DMS153 (cell line): ENCODE measurements at regions not wholly inside any gene's neighbourhood (a gene's known extent, or its start where the extent isn't known, plus 50 kb on each side); places are given as distances from the start of the nearest gene placed in this dataset.
"Not testable (repeated sequence)": the region's sequence is repeated elsewhere in the genome, so short reads cannot be mapped to it uniquely, and the experiment has no call there.

Experiments
- DNase-seq: peaks from one replicate; lab custom pipeline; 2025; lab: John Stamatoyannopoulos, UW

DNA sequence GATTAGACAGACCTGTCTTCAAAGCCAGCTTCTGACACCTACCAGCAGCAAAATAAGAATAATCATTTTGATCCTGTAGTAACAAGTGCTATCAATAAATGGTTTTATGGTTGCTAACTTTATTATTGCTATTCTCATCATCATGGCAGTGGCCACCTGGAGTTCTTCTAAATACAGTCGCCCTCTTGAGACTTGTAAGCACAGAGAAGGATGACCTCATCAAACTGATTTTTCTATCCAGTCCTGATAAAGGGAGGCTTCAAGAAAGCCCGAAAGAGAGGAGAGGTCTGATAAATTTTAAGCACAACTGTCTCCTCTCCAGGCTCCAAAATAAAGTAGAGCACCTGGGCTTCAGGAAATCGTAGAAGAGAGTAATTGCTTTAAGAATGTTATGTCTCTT lies 286.4 kb downstream of the USP46 start:
- no peak for DNase-seq

- no peak for DNase-seq
Measured at GRCh38 chr4:52373650-52374049, 285.5 kb downstream of the USP46 start.

DNA sequence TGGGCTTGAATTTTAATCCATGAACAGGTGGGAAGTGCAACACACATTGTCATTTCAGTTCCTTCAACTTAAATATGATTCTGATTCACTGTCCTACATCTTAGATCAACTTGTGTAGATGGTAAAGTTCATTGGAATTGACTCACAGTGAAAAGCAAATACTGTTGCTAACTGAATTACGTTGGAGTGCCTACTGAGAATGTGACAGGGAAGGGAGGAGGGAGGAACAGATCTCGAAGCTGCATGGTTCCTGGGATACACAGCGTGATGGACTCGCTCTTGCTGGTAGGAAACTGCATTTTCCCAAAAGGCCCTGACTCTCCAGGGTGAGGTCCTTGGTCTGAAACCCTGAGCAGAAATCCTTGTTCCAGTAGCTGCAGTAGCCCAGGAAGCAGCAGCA lies 284.2 kb downstream of the USP46 start:
- no peak for DNase-seq

GRCh38 chr4:52376132-52376704 lies 282.9 kb downstream of the USP46 start:
- DNase-seq, result no peak

- DNase-seq, result no peak
Measured at GRCh38 chr4:52377563-52377962, 281.5 kb downstream of the USP46 start.

- DNase-seq, result no peak
Measured at GRCh38 chr4:52407545-52407944, 251.6 kb downstream of the USP46 start.

DNA sequence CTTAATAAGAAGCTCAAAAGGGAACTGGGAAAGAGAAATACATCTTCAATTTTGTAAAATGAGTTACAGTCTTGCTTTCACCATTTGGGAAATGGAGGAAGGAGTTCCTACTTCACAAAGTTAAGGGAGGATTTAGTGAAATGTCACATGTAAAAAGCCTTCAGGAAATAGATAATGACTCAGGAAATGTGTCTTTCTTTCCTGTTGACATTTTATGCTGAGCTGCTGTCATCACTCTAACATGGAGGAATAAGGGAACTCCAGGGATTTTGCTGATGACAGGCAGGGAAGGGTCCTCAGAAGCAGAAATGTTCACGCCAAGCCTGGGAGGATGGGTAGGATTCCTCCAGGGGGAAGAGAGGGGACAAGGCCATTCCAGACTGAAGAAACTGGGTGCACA lies 251.1 kb downstream of the USP46 start:
- DNase-seq, result no peak

DNA sequence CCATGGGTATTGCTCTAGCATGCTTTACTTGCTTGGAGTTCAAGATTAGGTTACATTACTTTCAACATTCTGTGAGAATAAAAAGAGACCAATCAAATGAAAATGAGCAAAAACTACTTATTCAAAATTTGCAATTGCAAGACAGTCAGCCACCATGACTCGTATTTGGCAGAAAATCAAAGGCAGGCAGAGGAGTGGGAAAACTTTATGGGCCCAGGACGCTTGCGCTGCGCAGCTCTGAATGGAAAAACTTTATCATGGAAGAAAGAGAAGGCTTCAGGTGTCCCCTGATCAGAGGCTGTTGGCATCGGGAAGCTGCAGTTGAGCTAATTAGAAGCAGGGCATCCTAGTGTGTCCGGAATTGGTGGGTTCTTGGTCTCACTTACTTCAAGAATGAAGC lies 250.6 kb downstream of the USP46 start:
- DNase-seq, result no peak

DNA sequence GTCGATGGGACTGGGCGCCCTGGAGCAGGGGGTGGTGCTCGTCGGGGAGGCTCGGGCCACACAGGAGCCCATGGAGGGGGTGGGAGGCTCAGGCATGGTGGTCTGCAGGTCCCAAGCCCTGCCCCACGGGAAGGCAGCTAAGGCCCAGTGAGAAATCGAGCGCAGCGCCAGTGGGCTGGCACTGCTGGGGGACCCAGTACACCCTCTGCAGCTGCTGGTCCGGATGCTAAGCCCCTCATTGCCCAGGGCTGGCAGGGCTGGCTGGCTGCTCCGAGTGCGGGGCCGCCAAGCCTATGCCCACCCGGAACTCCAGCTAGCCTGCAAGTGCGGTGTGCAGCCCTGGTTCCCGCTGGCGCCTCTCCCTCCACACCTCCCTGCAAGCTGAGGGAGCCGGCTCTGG lies 249.3 kb downstream of the USP46 start:
- not testable (repeated sequence) for DNase-seq

DNA sequence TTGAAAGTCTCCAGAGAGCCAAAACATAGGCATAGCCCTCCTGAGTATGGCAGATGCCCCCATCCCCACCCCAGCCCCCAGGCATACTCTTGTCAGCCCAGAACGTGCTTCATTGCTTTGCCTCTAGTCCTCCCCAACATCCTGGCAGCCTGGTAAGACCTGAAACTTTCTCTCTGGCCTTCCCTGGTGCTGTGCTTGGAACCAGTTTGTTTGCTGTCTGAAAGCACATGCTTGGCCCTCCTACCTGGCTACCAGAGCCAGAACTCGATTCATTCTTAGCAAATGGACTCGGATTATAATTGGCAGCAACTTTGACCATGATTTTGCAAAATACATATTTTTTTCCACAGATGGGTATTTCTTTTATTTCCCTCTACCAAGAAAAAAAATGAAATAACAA lies 248.1 kb downstream of the USP46 start:
- no peak for DNase-seq

DNA sequence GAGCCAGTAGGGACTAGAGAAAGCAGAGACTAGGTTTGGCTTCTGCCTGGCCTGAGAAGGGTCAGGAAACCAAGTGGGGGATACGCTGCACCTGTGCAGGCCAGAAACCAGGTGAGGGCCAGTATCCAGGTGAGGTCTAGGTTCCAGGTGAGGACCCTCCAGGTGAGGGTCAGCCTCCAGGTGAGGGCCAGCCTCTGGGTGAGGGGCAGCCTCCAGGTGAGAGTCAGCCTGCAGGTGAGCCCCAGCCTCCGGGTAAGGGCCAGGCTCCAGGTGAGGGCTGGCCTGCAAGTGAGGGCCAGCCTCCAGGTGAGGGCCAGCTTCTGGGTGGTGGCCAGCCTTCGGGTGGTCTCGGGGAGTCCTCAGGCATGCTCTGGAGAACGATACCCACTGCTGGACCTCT lies 238.8 kb downstream of the USP46 start:
- DNase-seq, result no peak

- DNase-seq, result no peak
Measured at GRCh38 chr4:52421811-52422213, 237.3 kb downstream of the USP46 start.

GRCh38 chr4:52423967-52424366 lies 235.1 kb downstream of the USP46 start:
- DNase-seq, result no peak

DNA sequence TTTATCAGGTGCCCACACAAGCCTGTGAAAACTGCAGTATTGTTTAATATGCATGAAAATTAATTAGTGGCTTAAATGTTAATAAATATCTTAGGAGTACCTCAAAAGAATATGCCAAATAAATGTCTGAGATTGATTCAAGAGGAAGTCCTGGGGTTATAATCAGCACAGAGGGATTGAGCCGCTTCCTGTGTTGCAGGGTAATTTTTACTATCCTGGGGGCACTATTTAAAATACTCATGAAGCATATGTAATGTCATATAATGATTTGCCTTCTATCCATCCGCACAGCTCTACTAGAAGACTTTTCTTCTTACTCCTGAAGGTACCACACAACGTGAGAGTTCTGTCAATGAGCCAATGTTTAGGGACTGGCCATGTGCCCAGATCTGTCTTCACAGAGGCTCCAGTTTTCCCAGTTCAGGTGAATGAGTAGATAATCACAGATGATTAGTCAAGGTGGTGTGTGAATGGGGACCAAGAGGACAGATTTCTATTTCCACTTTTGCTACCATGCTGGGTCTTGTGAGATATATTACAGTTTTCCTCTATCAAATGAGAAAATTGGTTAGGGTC lies 233.3 kb downstream of the USP46 start:
- peak; percentile 44 for DNase-seq

- DNase-seq, result no peak
Measured at GRCh38 chr4:52431410-52431809, 227.7 kb downstream of the USP46 start.

- no peak for DNase-seq
Measured at GRCh38 chr4:52431869-52432268, 227.2 kb downstream of the USP46 start.

DNA sequence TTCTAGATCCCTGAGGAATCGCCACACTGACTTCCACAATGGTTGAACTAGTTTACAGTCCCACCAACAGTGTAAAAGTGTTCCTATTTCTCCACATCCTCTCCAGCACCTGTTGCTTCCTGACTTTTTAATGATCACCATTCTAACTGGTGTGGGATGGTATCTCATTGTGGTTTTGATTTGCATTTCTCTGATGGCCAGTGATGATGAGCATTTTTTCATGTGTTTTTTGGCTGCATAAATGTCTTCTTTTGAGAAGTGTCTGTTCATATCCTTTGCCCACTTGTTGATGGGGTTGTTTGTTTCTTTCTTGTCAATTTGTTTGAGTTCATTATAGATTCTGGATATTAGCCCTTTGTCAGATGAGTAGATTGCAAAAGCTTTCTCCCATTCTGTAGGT lies 216.6 kb downstream of the USP46 start:
- not testable (repeated sequence) for DNase-seq

- no peak for DNase-seq
Measured at GRCh38 chr4:52472444-52472843, 186.7 kb downstream of the USP46 start.

- no peak for DNase-seq
Measured at GRCh38 chr4:52477191-52477780, 181.8 kb downstream of the USP46 start.

DNA sequence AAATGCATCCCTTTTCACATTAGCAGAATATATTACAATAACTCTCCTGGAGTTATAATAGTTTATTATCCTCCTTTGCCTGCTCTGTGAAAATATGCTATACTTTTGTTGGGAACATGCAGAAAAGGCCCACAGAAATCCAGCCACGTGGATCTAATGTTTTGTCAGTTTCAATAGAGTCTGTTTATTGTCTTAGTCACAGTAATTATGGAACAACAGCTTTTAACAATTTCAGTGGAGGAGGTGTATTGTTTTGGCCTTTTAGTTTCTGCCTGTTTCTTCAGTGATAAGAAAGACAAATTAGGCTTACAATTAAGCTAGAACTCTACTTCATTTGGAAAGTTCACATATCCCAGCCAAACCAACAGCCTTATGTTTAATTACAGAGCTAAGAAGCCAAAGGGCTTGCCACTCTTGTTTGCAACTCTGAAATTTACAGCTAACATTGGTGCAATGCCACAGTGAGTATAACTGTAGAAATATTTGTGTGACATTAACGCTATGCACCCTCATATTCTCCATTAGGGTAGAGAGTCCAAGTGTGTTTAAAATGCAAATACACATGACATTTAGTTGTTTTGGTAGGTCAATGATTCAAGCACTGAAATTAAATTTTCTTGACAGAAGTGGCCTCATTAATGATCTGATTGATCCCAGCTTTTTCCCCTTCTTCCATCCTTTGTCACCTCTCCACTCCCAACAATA lies 175.8 kb downstream of the USP46 start:
- no peak for DNase-seq

- DNase-seq, result no peak
Measured at GRCh38 chr4:52507774-52508173, 151.3 kb downstream of the USP46 start.

GRCh38 chr4:52510939-52511565 lies 148.0 kb downstream of the USP46 start:
- DNase-seq, result no peak

DNA sequence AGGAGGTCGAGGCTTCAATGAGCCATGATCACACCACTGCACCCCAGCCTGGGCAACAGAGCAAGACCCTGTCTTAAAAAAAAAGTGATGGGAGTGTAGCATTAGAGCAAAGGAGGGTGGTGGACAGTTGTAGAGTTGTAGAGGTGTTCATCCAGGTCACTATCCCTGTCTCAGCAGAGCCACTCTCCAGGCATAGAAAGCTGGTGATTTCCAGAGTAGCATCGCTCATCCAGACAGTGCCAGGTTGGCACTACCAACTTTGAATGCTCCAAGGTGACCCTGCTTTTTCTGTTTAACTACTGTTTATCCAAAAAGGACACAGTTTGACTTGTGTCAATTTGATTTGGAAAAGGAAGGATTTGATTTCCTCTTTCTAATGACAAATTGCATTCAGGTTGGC lies 147.3 kb downstream of the USP46 start:
- DNase-seq, result no peak
